Right forelimb (tissue), 1 donor: ENCODE measurements at regions not wholly inside any gene's neighbourhood (a gene's known extent, or its start where the extent isn't known, plus 50 kb on each side); places are given as distances from the start of the nearest gene placed in this dataset.

ENCODE experiments used
- DNase-seq: peaks from one replicate; pipeline ENCODE4 v3.0.0-alpha.2; 2018

- no peak for DNase-seq
Measured at GRCh38 chr5:68618501-68618900, 402.9 kb downstream of the PIK3R1 start.

- no peak for DNase-seq
Measured at GRCh38 chr5:68627001-68627400, 411.4 kb downstream of the PIK3R1 start.

- no peak for DNase-seq
Measured at GRCh38 chr5:68628082-68628814, 412.7 kb downstream of the PIK3R1 start.

- DNase-seq = no peak
Measured at GRCh38 chr5:68630354-68630753, 414.8 kb downstream of the PIK3R1 start.

- DNase-seq = no peak
Measured at GRCh38 chr5:68631884-68632283, 416.3 kb downstream of the PIK3R1 start.

- no peak for DNase-seq
Measured at GRCh38 chr5:68641211-68641610, 425.7 kb downstream of the PIK3R1 start.

- no peak for DNase-seq
Measured at GRCh38 chr5:68643064-68643463, 427.5 kb downstream of the PIK3R1 start.

- DNase-seq = no peak
Measured at GRCh38 chr5:68644971-68645370, 429.4 kb downstream of the PIK3R1 start.

- DNase-seq = no peak
Measured at GRCh38 chr5:68646144-68646543, 430.6 kb downstream of the PIK3R1 start.

- DNase-seq = no peak
Measured at GRCh38 chr5:68647743-68648142, 432.2 kb downstream of the PIK3R1 start.

GRCh38 chr5:68648944-68649857 is 433.6 kb downstream of the PIK3R1 start:
- no peak for DNase-seq

GRCh38 chr5:68652534-68652965 is 437.0 kb downstream of the PIK3R1 start:
- no peak for DNase-seq

- no peak for DNase-seq
Measured at GRCh38 chr5:68653471-68653870, 437.9 kb downstream of the PIK3R1 start.

- no peak for DNase-seq
Measured at GRCh38 chr5:68657055-68657961, 436.5 kb upstream of the SLC30A5 start.

GRCh38 chr5:68658810-68659372 is 434.9 kb upstream of the SLC30A5 start:
- no peak for DNase-seq

- DNase-seq = no peak
Measured at GRCh38 chr5:68659881-68660280, 433.9 kb upstream of the SLC30A5 start.

GRCh38 chr5:68661237-68661636 is 432.6 kb upstream of the SLC30A5 start:
- DNase-seq = no peak

- no peak for DNase-seq
Measured at GRCh38 chr5:68662804-68663307, 431.0 kb upstream of the SLC30A5 start.

GRCh38 chr5:68669864-68670575 is 423.8 kb upstream of the SLC30A5 start:
- DNase-seq = no peak

GRCh38 chr5:68673106-68673822 is 420.6 kb upstream of the SLC30A5 start:
- DNase-seq = no peak

GRCh38 chr5:68673823-68674180 is 420.0 kb upstream of the SLC30A5 start:
- DNase-seq = no peak
